CD4-positive, alpha-beta T cell (primary cell): ENCODE measurements at regions not wholly inside any gene's neighbourhood (a gene's known extent, or its start where the extent isn't known, plus 50 kb on each side); places are given as distances from the start of the nearest gene placed in this dataset.

Source experiments
- ATAC-seq: fragments of 200-7000 bp; cut with Tn5 transposase; one replicate; pipeline ENCODE4 v1.10.0; 2022; ENCODE audit warnings: mild to moderate bottlenecking; ENCODE audit not compliant: poor library complexity
- CTCF ChIA-PET: fragments of 350-600 bp; sonication (Branson Sonifier 250); formaldehyde crosslinking; loops from one replicate; lab custom pipeline; 2021; ENCODE audit warnings: antibody characterized with exemption, inconsistent platforms; lab: Charles Lee
- POLR2A ChIA-PET: fragments of 350-600 bp; sonication (Branson Sonifier 250); formaldehyde crosslinking; loops from one replicate; lab custom pipeline; 2021; ENCODE audit warnings: antibody characterized with exemption, inconsistent platforms; lab: Charles Lee
- DNase-seq, 14 experiments: peaks; one replicate each; pipeline ENCODE4 v3.0.0-alpha.2; 2013 to 2020; ENCODE audit warnings: mixed read lengths in 2 of 14
- H3K27ac ChIP-seq, 2 donors: one replicate each; pipeline versions ENCODE4 v1.5.1 to v1.7.0; 2013; ENCODE audit warnings: low read length in 2 of 2, low read depth in 1 of 2, mild to moderate bottlenecking in 1 of 2
- H3K27me3 ChIP-seq, 2 experiments: 1 replicate in 1 of 2; 2 replicates in 1 of 2; pipeline versions ENCODE4 v1.6.1 to v1.7.0; 2013; ENCODE audit warnings: low read length in 2 of 2, control low read depth in 1 of 2, mild to moderate bottlenecking in 1 of 2, moderate library complexity in 1 of 2; ENCODE audit not compliant: insufficient read depth in 2 of 2, control insufficient read depth in 1 of 2
- H3K36me3 ChIP-seq: one replicate; pipeline ENCODE4 v1.6.1; 2013; ENCODE audit warnings: low read length, control low read depth; ENCODE audit not compliant: insufficient read depth
- H3K4me1 ChIP-seq: one replicate; pipeline ENCODE4 v1.6.1; 2013; ENCODE audit warnings: low read length, control low read depth; ENCODE audit not compliant: insufficient read depth
- H3K4me3 ChIP-seq: one replicate; pipeline ENCODE4 v1.5.1; 2013; ENCODE audit warnings: mild to moderate bottlenecking, low read length, moderate library complexity
- H3K9me3 ChIP-seq, 2 experiments: 1 replicate in 1 of 2; 2 replicates in 1 of 2; pipeline versions ENCODE4 v1.6.1 to v1.7.0; 2013; ENCODE audit warnings: low read length in 2 of 2, mild to moderate bottlenecking in 2 of 2, control low read depth in 1 of 2, moderate library complexity in 1 of 2; ENCODE audit not compliant: control insufficient read depth in 1 of 2, insufficient read depth in 1 of 2
- H3K27ac Mint-ChIP-seq: one replicate; pipeline ENCODE4 v1.8.0; 2020; ENCODE audit warnings: mixed read lengths
- H3K27me3 Mint-ChIP-seq: one replicate; pipeline ENCODE4 v1.8.0; 2021; ENCODE audit warnings: mixed read lengths
- H3K36me3 Mint-ChIP-seq: one replicate; pipeline ENCODE4 v1.8.0; 2021; ENCODE audit warnings: low read depth, mixed read lengths
- H3K4me1 Mint-ChIP-seq: one replicate; pipeline ENCODE4 v1.8.0; 2021; ENCODE audit warnings: low read depth, mixed read lengths
- H3K4me3 Mint-ChIP-seq: one replicate; pipeline ENCODE4 v1.8.0; 2020; ENCODE audit warnings: mild to moderate bottlenecking, mixed read lengths
- H3K9me3 Mint-ChIP-seq: one replicate; pipeline ENCODE4 v1.8.0; 2020; ENCODE audit warnings: mixed read lengths
- CTCF ChIP-seq: fragments of 200-600 bp; IDR thresholded peaks from one replicate; pipeline ENCODE4 v1.8.0; 2022; ENCODE audit warnings: antibody characterized with exemption, mild to moderate bottlenecking
- intact Hi-C, 2 experiments: fragments of 100-400 bp; cut with DNase I in 1 of 2; cut with micrococcal nuclease in 1 of 2; formaldehyde crosslinking; loops; one replicate each; pipeline versions ENCODE4 v1.15.1 to v1.9.0; 2023 to 2025; cut with DNase I, micrococcal nuclease

- H3K4me3 Mint-ChIP-seq, result no peak overlapping the region
- CTCF ChIA-PET, result no interaction called here
These were observed 411.6 kb upstream of the ANO3 start for GRCh38 chr11:25920356-25920755.

DNA sequence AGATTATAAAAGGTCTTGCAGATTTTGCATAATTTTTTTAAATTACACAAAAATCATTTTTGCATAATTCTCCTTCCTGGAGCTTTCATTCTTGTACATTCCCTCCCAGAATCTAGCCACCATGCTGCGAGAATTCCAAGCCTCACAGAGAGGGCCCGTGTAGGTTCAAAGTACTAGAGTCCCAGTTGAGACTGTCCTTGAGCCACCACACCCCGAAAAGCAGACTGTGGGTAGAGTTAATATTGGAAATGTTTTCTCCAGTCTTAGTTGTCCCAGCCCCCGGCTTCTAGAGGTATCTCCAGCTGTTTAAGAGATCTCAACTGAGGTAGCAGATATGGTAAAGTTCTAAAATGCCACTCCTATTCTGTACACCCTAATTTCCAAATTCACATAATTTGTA lies 407.3 kb upstream of the ANO3 start:
- intact Hi-C loops, result no loop called here
- no peak overlapping the region for H3K27ac ChIP-seq
- H3K4me3 ChIP-seq, result no peak overlapping the region
- ChIA-PET POLR2A (no interaction called here), CTCF (no interaction called here)
- no peak for DNase-seq
- no peaks in the 10 kb centered on the region for H3K27me3 Mint-ChIP-seq
- H3K4me3 Mint-ChIP-seq, result no peak overlapping the region
- no peaks in the 10 kb centered on the region for H3K27me3 ChIP-seq
- peaks cover 0 to 9% of the 10 kb centered on the region in 2 experiments for H3K9me3 ChIP-seq
- no peaks in the 10 kb centered on the region for H3K36me3 ChIP-seq
- H3K36me3 Mint-ChIP-seq, result no peaks in the 10 kb centered on the region
- TF ChIP-seq CTCF, result no peak
- ATAC-seq, result no peak
- H3K4me1 Mint-ChIP-seq, result no peaks in the 10 kb centered on the region
- H3K4me1 ChIP-seq, result no peaks in the 10 kb centered on the region
- H3K9me3 Mint-ChIP-seq, result peaks cover 8% of the 10 kb centered on the region
- no peak overlapping the region for H3K27ac Mint-ChIP-seq

More at GRCh38 chr11:25920356-25920755, 411.6 kb upstream of the ANO3 start:
- no peak for TF ChIP-seq CTCF
- H3K9me3 Mint-ChIP-seq, result peaks cover 18% of the 10 kb centered on the region
- no peak for DNase-seq
- no peak for ATAC-seq
- no peak overlapping the region for H3K27ac ChIP-seq
- H3K27me3 ChIP-seq, result no peaks in the 10 kb centered on the region
- H3K36me3 Mint-ChIP-seq, result no peaks in the 10 kb centered on the region
- H3K4me3 ChIP-seq, result no peak overlapping the region
- no peaks in the 10 kb centered on the region for H3K4me1 Mint-ChIP-seq
- H3K9me3 ChIP-seq, result peaks cover 0 to 9% of the 10 kb centered on the region in 2 experiments
- POLR2A ChIA-PET, result no interaction called here
- H3K27me3 Mint-ChIP-seq, result no peaks in the 10 kb centered on the region
- H3K36me3 ChIP-seq, result no peaks in the 10 kb centered on the region
- intact Hi-C loops, result no loop called here
- H3K27ac Mint-ChIP-seq, result no peak overlapping the region
- no peaks in the 10 kb centered on the region for H3K4me1 ChIP-seq

DNA sequence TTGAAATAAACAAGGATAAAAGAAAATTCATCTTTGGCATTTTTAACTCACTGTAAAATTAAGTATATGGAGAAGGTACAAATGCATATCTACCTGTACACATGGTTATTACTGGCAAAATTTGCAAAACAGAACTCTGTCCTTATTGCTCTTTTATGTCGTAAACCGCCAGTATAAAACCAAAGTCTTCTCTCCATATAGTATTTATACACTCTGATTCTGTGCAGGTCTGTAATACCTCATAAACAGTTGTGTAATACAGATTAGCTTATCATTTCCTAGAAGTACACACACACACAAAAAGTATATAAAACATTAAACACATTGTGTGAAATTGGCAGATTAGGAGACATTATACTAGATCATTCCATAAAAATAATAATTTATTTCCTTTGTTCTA lies 406.6 kb upstream of the ANO3 start:
- TF ChIP-seq CTCF, result no peak
- POLR2A ChIA-PET, result no interaction called here

More for the DNA sequence above, 406.6 kb upstream of the ANO3 start:
- Histone ChIP-seq H3K27me3 (no peaks in the 10 kb centered on the region), H3K27ac (no peak overlapping the region), H3K4me3 (no peak overlapping the region), H3K36me3 (no peaks in the 10 kb centered on the region), H3K4me1 (no peaks in the 10 kb centered on the region), H3K9me3 (peaks cover 0 to 9% of the 10 kb centered on the region in 2 experiments)
- Mint-ChIP-seq H3K27me3 (no peaks in the 10 kb centered on the region), H3K9me3 (peaks cover 8% of the 10 kb centered on the region), H3K4me1 (no peaks in the 10 kb centered on the region), H3K27ac (no peak overlapping the region), H3K36me3 (no peaks in the 10 kb centered on the region), H3K4me3 (no peak overlapping the region)
- intact Hi-C loops, result no loop called here
- ATAC-seq, result no peak
- CTCF ChIA-PET, result no interaction called here
- DNase-seq, result no peak
